HUES6 (cell line): ENCODE measurements at regions not wholly inside any gene's neighbourhood (a gene's known extent, or its start where the extent isn't known, plus 50 kb on each side); places are given as distances from the start of the nearest gene placed in this dataset.

Experiments used
- H3K27ac ChIP-seq: 2 replicates; pipeline ENCODE4 v1.7.0; 2013; ENCODE audit warnings: low read depth, mild to moderate bottlenecking, low read length, inconsistent platforms
- H3K27me3 ChIP-seq: 2 replicates; pipeline ENCODE4 v1.6.1; 2013; ENCODE audit warnings: low read length; ENCODE audit not compliant: control insufficient read depth, insufficient read depth
- H3K36me3 ChIP-seq: 2 replicates; pipeline ENCODE4 v1.6.1; 2013; ENCODE audit warnings: low read length; ENCODE audit not compliant: control insufficient read depth, insufficient read depth
- H3K4me1 ChIP-seq: 2 replicates; pipeline ENCODE4 v1.6.1; 2013; ENCODE audit warnings: low read length; ENCODE audit not compliant: control insufficient read depth, insufficient read depth
- H3K4me3 ChIP-seq: 2 replicates; pipeline ENCODE4 v1.5.1; 2013; ENCODE audit warnings: low read depth, low read length
- H3K9ac ChIP-seq: one replicate; pipeline ENCODE4 v1.6.1; 2013; ENCODE audit warnings: mild to moderate bottlenecking, low read length
- H3K9me3 ChIP-seq: 2 replicates; pipeline ENCODE4 v1.6.1; 2013; ENCODE audit warnings: low read depth, low read length; ENCODE audit not compliant: control insufficient read depth, insufficient read depth

GRCh38 chr12:131589221-131589897, 121.5 kb upstream of the SFSWAP start:
- H3K4me1 ChIP-seq = no peaks in the 10 kb centered on the region; the same call in 1 of the 2 replicates
- H3K36me3 ChIP-seq = no peaks in the 10 kb centered on the region
- no peak overlapping the region for H3K9ac ChIP-seq
- H3K9me3 ChIP-seq = no peaks in the 10 kb centered on the region
- no peak overlapping the region for H3K27ac ChIP-seq
- H3K27me3 ChIP-seq = no peaks in the 10 kb centered on the region
- no peak overlapping the region for H3K4me3 ChIP-seq

- Histone ChIP-seq H3K36me3 (no peaks in the 10 kb centered on the region), H3K9ac (no peak overlapping the region), H3K9me3 (no peaks in the 10 kb centered on the region), H3K27me3 (no peaks in the 10 kb centered on the region), H3K4me1 (no peaks in the 10 kb centered on the region; the same call in 1 of the 2 replicates), H3K27ac (no peak overlapping the region), H3K4me3 (no peak overlapping the region)
Measured at GRCh38 chr12:131589966-131590365, 120.9 kb upstream of the SFSWAP start.

- Histone ChIP-seq H3K9ac (no peak overlapping the region), H3K27me3 (no peaks in the 10 kb centered on the region), H3K27ac (no peak overlapping the region), H3K4me1 (no peaks in the 10 kb centered on the region; the same call in 1 of the 2 replicates), H3K36me3 (no peaks in the 10 kb centered on the region), H3K4me3 (no peak overlapping the region), H3K9me3 (no peaks in the 10 kb centered on the region)
Measured at GRCh38 chr12:131591136-131591535, 119.8 kb upstream of the SFSWAP start.

GRCh38 chr12:131591714-131592709, 118.9 kb upstream of the SFSWAP start:
- Histone ChIP-seq H3K9me3 (no peaks in the 10 kb centered on the region), H3K36me3 (no peaks in the 10 kb centered on the region), H3K27ac (no peak overlapping the region), H3K27me3 (no peaks in the 10 kb centered on the region), H3K9ac (no peak overlapping the region), H3K4me3 (no peak overlapping the region), H3K4me1 (no peaks in the 10 kb centered on the region; the same call in 1 of the 2 replicates)

GRCh38 chr12:131592972-131593371, 117.9 kb upstream of the SFSWAP start:
- Histone ChIP-seq H3K4me3 (no peak overlapping the region), H3K27ac (no peak overlapping the region), H3K4me1 (no peaks in the 10 kb centered on the region; the same call in 1 of the 2 replicates), H3K9ac (no peak overlapping the region), H3K27me3 (no peaks in the 10 kb centered on the region), H3K9me3 (no peaks in the 10 kb centered on the region), H3K36me3 (no peaks in the 10 kb centered on the region)

GRCh38 chr12:131593406-131593805, 117.5 kb upstream of the SFSWAP start:
- Histone ChIP-seq H3K4me3 (no peak overlapping the region), H3K27me3 (no peaks in the 10 kb centered on the region), H3K9ac (no peak overlapping the region), H3K4me1 (no peaks in the 10 kb centered on the region; the same call in 1 of the 2 replicates), H3K36me3 (no peaks in the 10 kb centered on the region), H3K9me3 (no peaks in the 10 kb centered on the region), H3K27ac (no peak overlapping the region)

- Histone ChIP-seq H3K27ac (no peak overlapping the region), H3K27me3 (no peaks in the 10 kb centered on the region), H3K4me3 (no peak overlapping the region), H3K9me3 (no peaks in the 10 kb centered on the region), H3K9ac (no peak overlapping the region), H3K4me1 (no peaks in the 10 kb centered on the region), H3K36me3 (no peaks in the 10 kb centered on the region)
Measured at GRCh38 chr12:131596115-131596514, 114.8 kb upstream of the SFSWAP start.

GRCh38 chr12:131597333-131597732, 113.6 kb upstream of the SFSWAP start:
- no peak overlapping the region for H3K27ac ChIP-seq
- H3K36me3 ChIP-seq = no peaks in the 10 kb centered on the region
- no peaks in the 10 kb centered on the region for H3K4me1 ChIP-seq
- H3K4me3 ChIP-seq = no peak overlapping the region
- H3K9me3 ChIP-seq = no peaks in the 10 kb centered on the region
- no peaks in the 10 kb centered on the region for H3K27me3 ChIP-seq
- no peak overlapping the region for H3K9ac ChIP-seq

GRCh38 chr12:131598717-131599116, 112.2 kb upstream of the SFSWAP start:
- H3K4me1 ChIP-seq = no peaks in the 10 kb centered on the region
- no peaks in the 10 kb centered on the region for H3K9me3 ChIP-seq
- no peak overlapping the region for H3K9ac ChIP-seq
- no peak overlapping the region for H3K27ac ChIP-seq
- no peak overlapping the region for H3K4me3 ChIP-seq
- no peaks in the 10 kb centered on the region for H3K36me3 ChIP-seq
- H3K27me3 ChIP-seq = no peaks in the 10 kb centered on the region

- H3K4me3 ChIP-seq = no peak overlapping the region
- H3K9me3 ChIP-seq = no peaks in the 10 kb centered on the region
- no peaks in the 10 kb centered on the region for H3K27me3 ChIP-seq
- no peak overlapping the region for H3K9ac ChIP-seq
- no peaks in the 10 kb centered on the region for H3K36me3 ChIP-seq
- H3K4me1 ChIP-seq = peaks cover 3% of the 10 kb centered on the region; the same call in 1 of the 2 replicates
- no peak overlapping the region for H3K27ac ChIP-seq
Measured at GRCh38 chr12:131599190-131600159, 111.4 kb upstream of the SFSWAP start.
